ENCODE measurements at regions not wholly inside any gene's neighbourhood (a gene's known extent, or its start where the extent isn't known, plus 50 kb on each side); places are given as distances from the start of the nearest gene placed in this dataset.
"Not testable (repeated sequence)": the region's sequence is repeated elsewhere in the genome, so short reads cannot be mapped to it uniquely, and the experiment has no call there.

- DNase-seq: no peak
These were observed 54.7 kb upstream of the NRIP1 start for GRCh38 chr21:15119486-15119885.

DNA sequence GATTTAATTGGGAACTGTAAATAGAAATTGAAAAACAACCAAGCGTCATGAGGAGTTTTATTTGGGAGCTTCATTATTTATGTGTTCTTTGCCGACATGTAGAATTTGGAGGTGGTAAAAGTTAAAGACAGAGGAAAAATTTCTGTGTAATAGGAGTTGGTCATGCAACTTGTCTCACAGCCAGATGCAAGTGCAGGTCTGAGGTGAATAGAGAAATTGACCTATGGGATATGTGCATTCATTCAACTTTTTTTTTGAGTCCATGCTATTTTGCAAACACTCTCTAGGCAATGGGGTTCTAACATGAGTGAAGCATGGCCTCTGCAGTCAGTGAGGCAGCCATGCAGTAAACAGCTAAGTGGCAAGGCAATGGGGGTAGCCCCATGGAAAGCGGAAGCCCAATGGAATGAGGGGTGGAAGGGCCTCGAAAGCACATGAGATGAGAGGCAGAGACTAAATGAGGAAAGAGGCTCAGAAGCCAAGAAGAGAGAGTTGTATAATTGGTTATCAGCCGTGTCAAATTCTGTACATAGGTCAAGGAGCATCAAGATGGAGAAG, 56.4 kb upstream of the NRIP1 start:
- DNase-seq: no peak

DNA sequence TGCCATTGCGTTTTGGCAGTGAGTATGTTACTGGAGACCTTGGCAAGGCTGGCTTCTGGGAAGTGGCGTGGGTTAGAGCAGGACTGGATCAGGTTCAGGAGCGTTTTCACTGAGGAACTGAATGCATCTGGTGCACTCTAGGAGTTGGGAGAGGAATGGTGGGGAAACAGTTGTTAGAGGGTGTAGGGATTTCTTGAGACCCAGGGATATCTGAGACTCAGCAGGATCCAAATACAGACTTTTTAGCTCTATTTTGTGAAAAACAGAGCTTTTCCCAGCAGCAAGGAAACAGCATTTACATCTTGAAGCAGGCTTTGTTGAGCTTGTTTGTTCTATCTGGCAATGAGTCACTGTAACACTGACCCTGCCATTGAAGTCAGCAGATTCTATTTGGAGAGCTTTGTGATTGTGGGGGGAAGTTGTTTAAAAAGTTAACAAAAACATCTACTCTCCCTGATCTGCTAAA, 56.9 kb upstream of the NRIP1 start:
- no peak for DNase-seq

DNA sequence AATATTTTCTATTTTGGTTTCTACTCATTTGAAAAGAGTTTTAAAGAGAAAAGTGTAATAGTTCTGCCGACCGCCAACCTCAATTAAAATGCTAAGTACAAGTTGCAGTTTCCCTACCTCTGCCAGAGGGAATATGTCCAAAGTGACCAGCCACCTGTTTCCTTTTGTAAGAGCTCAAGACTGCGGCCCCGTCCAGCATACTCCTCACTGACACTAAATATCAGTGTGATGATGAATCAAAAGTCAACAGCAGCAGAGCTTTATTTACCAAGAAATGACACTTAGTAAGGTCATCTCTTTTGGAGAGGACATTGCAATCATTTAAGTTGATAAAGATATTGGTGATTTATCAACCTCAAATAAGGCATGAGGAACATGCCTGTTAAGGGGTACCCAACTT, 57.4 kb upstream of the NRIP1 start:
- DNase-seq: no peak

DNA sequence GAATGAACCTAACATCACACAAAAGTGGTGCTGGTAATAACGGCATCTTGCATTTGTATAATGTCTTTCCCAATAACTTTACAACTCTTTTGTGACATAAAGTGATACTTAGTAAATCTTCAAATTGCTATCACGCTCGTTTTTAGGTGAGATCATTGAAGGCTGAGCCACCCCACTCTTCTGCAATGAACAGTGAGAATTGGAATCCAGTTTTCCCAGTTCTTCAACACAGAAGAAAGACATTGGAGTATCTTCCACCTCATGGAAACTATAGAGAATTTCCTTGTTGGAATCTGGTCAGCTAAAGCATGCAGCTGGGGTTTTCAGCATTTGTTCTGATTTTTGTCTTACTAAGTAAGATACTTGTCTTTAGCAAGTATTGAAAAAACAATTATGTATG, 59.9 kb upstream of the NRIP1 start:
- DNase-seq: no peak

DNA sequence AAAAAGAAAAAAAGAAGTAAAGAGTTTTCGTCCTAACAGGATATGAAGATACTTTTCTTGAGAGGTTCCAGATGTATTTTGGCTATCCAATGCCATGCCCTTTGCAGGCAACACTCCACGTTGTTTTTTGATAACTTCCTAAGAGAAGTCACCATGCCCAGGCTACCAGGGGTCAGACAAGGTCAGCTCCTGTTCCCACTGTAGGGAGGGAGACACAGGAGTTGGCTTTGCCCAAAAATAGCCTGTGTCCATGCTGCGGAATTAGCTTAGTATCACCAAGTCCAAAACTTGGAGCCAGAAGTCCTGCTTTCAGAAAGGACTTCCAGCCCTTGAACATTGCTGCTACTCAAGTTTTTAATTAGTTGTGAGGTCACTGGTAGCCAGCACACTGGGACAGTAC, 62.1 kb upstream of the NRIP1 start:
- DNase-seq: no peak

- no peak for DNase-seq
These were observed 62.6 kb upstream of the NRIP1 start for GRCh38 chr21:15127437-15127836.

DNA sequence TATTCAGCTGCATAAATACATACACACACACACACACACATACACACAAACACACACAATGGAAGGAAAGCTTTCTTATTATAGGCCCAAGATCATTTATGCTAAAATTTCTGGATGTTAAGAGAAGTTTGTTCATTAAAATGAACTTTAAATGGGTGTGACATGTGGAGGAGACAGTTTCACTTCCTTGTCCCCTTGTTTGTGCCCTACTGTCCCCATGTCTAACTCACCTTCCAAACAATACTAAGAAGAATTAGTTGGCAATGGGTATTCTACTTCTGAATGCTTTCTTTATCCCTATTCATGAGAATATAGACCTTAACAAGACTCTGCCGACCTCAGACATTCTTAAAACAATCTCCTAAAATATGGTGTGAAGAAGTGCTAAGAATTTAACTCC, 63.5 kb upstream of the NRIP1 start:
- no peak for DNase-seq

GRCh38 chr21:15128714-15129113, 63.9 kb upstream of the NRIP1 start:
- not testable (repeated sequence) for DNase-seq

DNA sequence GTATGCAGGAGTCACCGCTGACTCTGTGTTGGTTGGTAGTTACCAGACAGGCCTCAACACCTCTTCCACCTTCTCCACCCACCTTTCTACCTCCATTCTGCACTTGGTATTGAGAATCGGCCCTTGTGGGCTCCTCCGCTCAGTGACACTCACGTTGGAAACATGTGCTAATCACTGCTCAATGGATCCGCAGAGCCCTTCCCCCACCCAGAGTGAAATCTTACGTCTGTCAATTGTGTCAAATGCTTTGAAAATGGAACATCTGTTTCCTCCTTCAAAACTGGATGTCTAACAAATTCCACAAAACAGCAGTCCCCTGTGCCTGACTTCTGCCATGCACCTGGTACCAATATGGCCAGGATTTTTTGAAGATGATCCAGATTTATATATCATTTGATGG, 65.5 kb upstream of the NRIP1 start:
- no peak for DNase-seq

DNA sequence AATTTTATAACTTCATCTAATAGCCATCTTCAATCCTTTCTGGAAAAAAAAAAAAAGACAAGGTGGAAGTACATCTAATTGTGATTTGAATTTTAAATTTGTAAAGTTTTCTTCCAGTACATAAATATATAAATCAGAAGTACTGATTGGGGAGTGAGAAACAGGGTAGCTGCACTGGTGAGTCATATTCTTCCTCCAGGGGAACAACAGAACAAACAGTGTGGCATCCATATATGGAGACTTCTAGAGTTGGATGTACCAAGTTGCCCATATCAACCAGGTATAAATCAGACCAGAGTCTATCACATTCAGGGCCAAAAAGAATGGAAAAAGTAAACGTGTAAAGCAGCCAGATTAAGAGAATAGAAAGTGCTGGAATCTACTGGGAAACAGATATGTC, 66.0 kb upstream of the NRIP1 start:
- DNase-seq: no peak

GRCh38 chr21:15132781-15133180, 68.0 kb upstream of the NRIP1 start:
- no peak for DNase-seq

GRCh38 chr21:15134701-15135470, 70.1 kb upstream of the NRIP1 start:
- DNase-seq: no peak

- no peak for DNase-seq
These were observed 71.2 kb upstream of the NRIP1 start for GRCh38 chr21:15135867-15136629.

DNA sequence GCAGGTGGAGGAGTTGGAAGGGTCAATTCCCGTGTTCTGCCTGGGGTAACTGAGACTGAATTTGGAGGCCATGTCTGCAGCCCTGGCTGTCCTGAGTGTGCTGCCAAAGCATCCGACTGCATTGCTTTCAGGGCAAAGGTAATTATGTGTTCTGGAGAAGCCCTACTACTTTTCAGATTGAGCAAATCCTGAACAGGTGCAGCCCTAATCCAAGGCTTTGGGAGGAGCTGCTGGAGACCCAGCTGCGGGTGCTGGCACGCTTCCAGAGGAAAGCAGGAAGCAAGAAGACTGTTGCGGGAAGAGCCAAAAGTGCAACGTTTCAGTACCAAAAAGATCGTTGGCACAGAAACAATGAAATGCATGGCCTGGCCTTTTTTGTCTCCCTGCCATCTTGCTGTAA, 73.7 kb upstream of the NRIP1 start:
- no peak for DNase-seq

DNA sequence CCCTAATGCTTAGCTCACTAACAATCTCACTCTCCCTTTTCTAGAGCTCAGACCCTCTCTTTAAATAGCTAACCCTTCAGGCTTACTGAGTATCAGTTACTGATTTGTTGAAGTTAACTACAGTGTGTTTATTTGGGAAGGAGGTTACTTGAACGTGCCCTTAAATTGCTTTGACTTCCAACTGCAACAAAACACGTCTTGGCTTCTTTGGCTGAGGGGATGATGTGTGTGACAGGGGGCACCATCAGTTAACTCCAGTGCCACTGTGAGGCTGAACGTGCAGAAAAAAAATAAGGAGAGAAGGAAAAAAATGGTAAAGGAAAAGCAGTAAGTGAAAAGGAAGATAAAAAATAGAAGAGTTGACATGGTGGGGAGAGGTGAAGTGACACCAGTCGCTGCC, 75.1 kb upstream of the NRIP1 start:
- DNase-seq: no peak

DNA sequence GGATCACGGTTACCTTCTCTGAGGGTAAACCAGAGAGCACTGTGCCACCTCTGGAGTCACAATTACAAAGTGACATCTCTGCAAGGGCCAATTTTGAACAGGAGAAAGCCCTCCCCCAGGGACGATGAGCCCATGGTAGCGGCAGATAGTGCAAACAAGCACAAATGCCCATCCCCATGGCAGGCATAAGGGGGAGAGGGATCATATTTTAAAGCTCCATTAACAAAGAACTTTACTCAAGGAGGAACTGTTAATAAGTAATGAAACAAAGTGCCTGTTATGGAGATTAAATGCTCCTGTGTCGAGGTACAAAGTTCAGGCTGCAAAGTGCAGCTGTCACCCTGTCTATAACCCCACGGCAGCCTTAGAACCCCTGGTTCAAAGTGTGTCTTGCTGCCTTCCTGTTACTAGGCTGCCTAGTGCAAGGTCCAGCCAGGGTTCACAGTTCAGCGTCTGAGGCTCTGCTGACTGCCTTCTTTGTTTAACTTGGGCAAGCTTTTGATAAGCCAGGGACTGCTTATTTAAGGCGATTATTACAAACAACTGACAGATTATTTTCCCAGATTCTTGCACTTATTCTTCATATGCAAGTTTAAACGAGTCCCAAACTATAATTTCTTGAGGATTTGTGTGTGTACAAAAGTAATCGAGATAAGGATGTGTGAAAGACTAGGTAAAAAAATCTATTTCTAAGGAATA, 75.7 kb upstream of the NRIP1 start:
- DNase-seq: no peak

DNA sequence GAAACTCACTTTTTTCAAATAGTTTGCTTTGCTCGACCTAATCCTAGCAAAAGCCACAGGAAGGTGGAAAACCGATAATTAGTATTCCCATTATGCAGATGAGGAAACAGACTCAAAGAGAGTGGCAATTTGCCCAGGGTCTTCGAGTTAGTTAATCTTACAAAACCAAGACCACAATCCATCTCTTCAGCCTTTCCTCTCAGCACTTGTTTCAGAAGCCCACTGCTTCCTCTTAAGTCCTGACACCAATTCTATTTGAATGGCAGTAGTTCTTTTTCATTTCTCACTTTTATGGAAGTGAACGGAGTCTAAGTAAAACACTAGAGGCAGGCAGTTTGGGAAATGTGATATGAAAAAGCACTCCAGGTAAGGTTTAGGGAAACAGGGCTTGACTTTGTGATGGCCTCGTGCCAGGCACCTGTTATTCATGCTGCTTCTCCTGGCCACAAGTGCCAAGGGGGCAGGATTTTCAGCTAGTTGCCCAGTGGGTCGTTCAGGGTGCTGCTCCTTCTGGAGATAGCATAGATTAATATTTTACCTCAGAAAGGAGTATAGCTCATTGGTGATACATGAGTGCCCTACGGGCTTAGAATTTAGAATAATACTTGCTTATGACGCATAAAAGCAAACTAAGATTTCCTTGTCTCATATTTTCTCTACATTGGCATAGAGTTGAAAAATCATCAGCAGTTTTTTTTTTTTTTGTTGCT, 76.6 kb upstream of the NRIP1 start:
- DNase-seq: no peak

DNA sequence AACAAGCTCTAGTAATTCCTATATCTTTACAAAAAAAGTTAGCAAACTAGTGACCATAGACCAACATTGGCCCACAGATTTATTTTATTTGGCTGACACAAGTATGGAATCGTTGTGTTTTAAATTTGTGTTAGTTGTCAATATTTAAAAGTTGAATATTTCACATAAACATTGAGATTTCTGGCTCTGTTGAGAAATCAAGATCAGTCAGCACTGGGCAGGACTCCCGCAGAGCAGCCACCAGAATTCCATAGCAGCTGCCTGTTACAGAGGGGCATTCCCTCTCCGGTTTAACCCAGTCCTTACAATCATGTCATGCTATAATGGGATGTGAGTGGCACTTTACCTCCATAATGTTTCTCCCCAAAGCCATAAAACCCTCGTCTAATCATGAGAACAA, 79.2 kb upstream of the NRIP1 start:
- no peak for DNase-seq

- DNase-seq: no peak
These were observed 83.6 kb upstream of the NRIP1 start for GRCh38 chr21:15148437-15148836.

DNA sequence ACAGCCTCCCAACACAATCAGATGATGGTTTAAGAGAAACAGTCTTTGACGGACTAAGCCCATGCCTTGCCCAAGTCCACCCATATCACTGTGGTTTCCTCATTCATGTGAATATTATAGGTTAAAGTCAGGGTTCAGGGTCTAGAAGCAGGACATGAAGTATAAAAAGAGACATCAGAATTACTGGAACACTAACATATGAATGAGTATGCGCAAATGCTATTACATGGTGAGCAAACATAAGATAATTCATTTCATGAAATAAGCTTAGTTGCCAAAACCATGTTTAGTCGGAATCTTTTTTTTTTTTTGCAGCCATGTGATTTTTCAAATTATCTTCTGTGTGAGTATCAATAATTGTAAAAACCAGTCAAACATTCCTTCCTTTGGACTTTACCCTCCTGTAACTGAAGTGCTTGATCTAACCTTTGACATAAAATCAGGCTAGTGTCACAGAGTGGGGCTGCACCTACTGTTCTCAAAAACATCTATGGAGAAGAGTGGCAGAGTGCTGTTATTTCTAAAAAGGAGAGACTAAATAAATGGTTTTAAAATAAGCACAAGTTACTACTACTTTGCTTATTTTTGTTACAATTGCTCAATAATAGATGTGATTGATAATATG, 84.9 kb upstream of the NRIP1 start:
- DNase-seq: no peak

- no peak for DNase-seq
These were observed 86.7 kb upstream of the NRIP1 start for GRCh38 chr21:15151385-15152103.
